GM06990 (cell line): ENCODE measurements at regions not wholly inside any gene's neighbourhood (a gene's known extent, or its start where the extent isn't known, plus 50 kb on each side); places are given as distances from the start of the nearest gene placed in this dataset.
"Not testable (repeated sequence)": the region's sequence is repeated elsewhere in the genome, so short reads cannot be mapped to it uniquely, and the experiment has no call there.

Source experiments
- DNase-seq: peaks from one replicate; pipeline ENCODE4 v3.0.0-alpha.2; 2011; ENCODE audit not compliant: insufficient read length; ENCODE audit errors: extremely low read depth
- H3K27me3 ChIP-seq: replicated peaks from 2 replicates; pipeline ENCODE4 v1.6.0; 2011; ENCODE audit warnings: low read length; ENCODE audit not compliant: control insufficient read depth, insufficient read depth
- H3K36me3 ChIP-seq: 2 replicates; pipeline ENCODE4 v1.5.1; 2011; ENCODE audit warnings: low read length; ENCODE audit not compliant: control insufficient read depth, insufficient read depth
- H3K4me3 ChIP-seq: replicated peaks from 2 replicates; pipeline ENCODE4 v1.5.1; 2011; ENCODE audit warnings: low read depth, mild to moderate bottlenecking, control low read depth, low read length
- TF ChIP-seq, protein P1 (sequence below): IDR thresholded peaks from 2 replicates; pipeline ENCODE4 v1.5.1; 2011; ENCODE audit warnings: low read length, control low read depth, mild to moderate bottlenecking, inconsistent platforms; ENCODE audit not compliant: insufficient read depth, poor library complexity, severe bottlenecking

DNA sequence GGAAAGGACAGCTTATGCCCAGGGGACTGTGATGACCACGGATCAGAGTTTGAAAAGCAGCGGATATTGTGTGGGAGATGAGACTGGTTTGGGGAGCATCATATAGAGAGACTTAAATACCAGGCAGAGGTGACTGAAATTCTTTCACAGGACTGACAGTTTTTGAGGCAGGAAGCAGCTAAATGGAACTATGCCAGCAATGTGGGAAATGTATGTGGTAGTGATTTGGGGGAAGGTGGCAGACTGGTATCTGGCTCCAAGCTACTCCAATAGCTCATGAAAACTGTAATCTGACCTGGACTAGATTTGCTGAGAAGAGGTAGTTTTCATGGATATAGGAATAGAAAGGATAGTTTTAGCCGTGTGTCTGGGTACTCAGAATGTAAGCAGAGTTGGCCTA lies 592.6 kb downstream of the REEP3 start:
- TF ChIP-seq, protein P1, sequence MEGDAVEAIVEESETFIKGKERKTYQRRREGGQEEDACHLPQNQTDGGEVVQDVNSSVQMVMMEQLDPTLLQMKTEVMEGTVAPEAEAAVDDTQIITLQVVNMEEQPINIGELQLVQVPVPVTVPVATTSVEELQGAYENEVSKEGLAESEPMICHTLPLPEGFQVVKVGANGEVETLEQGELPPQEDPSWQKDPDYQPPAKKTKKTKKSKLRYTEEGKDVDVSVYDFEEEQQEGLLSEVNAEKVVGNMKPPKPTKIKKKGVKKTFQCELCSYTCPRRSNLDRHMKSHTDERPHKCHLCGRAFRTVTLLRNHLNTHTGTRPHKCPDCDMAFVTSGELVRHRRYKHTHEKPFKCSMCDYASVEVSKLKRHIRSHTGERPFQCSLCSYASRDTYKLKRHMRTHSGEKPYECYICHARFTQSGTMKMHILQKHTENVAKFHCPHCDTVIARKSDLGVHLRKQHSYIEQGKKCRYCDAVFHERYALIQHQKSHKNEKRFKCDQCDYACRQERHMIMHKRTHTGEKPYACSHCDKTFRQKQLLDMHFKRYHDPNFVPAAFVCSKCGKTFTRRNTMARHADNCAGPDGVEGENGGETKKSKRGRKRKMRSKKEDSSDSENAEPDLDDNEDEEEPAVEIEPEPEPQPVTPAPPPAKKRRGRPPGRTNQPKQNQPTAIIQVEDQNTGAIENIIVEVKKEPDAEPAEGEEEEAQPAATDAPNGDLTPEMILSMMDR = no peak
- H3K4me3 ChIP-seq = no peak overlapping the region
- no peaks in the 10 kb centered on the region; the same call in 1 of the 2 replicates for H3K27me3 ChIP-seq
- no peak for DNase-seq
- H3K36me3 ChIP-seq = no peaks in the 10 kb centered on the region

DNA sequence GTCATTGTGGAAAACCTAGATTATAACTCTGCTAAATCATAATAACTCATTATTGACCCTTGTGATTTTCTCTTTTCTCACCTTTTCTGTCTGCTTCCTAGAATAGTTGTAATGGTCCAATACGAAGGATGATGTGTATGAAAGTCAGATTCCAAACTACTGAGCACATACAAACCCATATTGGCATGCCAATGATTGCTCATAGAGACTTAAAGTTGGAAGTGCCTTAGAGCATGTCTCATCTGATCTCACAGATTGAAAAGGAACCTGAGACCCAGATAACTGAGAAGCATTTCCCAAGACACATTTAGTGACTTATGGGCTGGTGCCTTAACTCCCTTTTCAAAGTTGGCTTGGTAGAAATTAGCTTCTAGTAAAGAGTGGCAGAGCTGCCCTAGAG lies 594.3 kb downstream of the REEP3 start:
- Histone ChIP-seq H3K4me3 (no peak overlapping the region), H3K36me3 (no peaks in the 10 kb centered on the region), H3K27me3 (no peaks in the 10 kb centered on the region)
- DNase-seq = no peak
- TF ChIP-seq, protein P1 = no peak

DNA sequence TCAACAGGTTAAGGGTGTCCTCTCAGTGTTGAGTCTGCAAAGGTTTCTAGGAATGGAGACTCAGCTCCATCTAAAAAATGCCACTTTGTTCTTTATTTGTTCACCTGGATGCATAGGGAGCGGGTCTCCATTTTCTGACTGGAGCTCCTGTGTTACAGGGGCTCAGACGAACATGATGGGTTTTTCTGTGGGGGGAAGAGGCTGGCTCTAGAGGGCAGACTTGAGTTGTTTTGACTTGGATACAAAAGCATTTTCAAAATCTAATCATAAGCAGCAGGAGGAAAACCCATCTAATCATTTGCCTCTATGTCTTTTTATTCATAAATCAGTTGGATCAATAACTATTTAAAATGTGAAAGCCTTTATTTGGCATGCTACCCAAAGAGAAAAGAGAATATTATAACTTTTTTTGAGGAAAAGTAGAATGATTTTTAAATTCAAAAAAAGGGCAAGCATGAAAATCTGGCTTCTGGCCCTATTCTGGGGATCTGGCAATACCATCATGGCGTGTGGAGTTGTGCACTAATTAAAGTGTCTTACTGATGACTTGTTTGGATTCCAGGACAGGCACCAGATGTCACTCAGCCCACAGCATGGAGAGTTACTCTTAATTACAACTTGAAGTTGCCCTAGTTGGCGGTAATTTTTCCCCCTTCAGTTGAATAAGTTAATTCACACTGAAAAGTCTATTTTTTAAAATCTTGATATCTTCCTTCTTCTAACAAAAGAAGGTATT lies 594.9 kb downstream of the REEP3 start:
- Histone ChIP-seq H3K36me3 (no peaks in the 10 kb centered on the region), H3K27me3 (no peaks in the 10 kb centered on the region), H3K4me3 (no peak overlapping the region)
- DNase-seq = no peak
- TF ChIP-seq, protein P1 = peak; percentile 75

DNA sequence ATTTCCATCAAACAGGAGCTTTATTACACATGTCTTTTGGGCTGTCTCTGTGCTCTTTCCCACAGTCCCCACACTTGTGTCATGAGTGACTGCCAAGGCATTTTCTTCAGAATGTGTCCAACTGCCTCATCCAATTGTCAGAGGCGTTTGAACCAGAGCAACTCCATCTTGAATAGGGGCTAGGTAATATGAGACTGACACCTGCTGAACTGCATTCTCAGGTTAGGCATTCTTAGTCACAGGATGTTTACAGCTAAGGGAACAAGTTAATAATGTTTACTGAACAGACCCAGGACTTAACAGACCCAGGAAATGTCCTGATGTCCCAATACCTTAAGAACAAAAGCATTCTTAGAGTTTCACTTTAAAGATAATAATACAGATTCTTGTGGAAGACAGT lies 595.5 kb downstream of the REEP3 start:
- Histone ChIP-seq H3K36me3 (no peaks in the 10 kb centered on the region), H3K27me3 (no peaks in the 10 kb centered on the region), H3K4me3 (no peak overlapping the region)
- DNase-seq = no peak
- TF ChIP-seq, protein P1 = no peak

DNA sequence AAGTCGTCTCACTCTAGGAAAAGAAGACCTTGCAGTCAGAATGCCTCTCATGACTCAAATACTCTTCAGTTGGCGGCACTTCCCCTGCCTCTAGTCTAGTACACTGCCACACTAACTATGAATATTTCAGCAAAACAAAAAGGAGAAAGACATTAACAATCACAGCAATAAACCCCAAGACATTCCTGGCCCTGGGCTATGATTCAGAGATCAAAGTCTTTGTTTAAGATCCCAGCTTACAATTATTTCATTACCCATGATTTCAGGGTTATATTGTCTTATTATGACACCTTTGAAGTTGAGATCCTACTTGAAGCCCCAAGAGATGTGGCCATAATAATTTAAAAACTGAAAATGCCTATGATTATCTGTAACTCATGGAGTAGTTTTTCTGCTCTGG lies 597.5 kb downstream of the REEP3 start:
- H3K4me3 ChIP-seq = no peak overlapping the region
- H3K36me3 ChIP-seq = no peaks in the 10 kb centered on the region
- TF ChIP-seq, protein P1 = no peak
- no peak for DNase-seq
- no peaks in the 10 kb centered on the region for H3K27me3 ChIP-seq

DNA sequence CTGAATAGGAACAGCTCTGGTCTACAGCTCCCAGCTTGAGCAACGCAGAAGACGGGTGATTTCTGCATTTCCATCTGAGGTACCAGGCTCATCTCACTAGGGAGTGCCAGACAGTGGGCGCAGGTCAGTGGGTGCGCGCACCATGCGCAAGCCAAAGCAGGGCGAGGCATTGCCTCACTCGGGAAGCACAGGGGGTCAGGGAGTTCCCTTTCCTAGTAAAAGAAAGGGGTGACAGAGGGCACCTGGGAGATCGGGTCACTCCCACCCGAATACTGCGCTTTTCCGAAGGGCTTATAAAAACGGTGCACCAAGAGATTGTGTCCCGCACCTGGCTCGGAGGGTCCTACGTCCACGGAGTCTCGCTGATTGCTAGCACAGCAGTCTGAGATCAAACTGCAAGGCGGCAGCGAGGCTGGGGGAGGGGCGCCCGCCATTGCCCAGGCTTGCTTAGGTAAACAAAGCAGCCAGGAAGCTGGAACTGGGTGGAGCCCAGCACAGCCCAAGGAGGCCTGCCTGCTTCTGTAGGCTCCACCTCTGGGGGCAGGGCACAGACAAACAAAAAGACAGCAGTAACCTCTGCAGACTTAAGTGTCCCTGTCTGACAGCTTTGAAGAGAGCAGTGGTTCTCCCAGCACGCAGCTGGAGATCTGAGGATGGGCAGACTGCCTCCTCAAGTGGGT lies 599.2 kb downstream of the REEP3 start:
- not testable (repeated sequence) for H3K36me3 ChIP-seq, H3K4me3 ChIP-seq, H3K27me3 ChIP-seq, DNase-seq
